ENCODE measurements at regions not wholly inside any gene's neighbourhood (a gene's known extent, or its start where the extent isn't known, plus 50 kb on each side); places are given as distances from the start of the nearest gene placed in this dataset.

- no peak for DNase-seq (ENCODE audit: low read depth in 2 of 2)
Measured at GRCh38 chr21:35321322-35322200, 272.5 kb upstream of the RUNX1 start.

DNA sequence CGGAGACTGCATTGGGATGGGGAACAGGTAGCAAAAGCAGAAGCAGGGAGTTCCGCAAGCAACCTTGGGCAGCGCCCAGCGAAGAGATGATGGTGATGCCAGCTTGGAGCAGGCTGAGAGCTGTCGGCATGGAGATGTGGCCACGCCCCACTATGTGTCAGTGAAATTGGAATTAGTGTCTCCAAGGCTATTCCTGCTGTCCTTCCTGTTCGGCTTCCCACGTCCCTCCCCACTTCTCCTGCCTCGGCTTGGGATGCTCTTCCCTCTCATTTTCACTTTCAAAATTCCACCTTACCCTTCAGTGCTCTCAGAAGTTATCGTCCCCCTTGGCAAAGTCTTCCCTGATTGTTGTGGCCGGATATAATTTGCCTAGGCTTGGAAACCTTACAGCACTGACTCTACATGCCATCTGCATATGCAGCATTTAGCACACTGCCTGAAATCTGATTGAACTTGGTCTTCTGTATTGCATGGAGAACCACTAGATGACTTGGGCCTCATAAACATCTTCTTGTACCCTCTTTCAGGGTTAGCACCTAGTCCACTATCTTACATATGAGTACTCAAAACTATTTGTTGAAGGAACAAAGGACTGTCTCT lies 270.7 kb upstream of the RUNX1 start:
- DNase-seq (ENCODE audit: low read depth in 2 of 2): no peak

DNA sequence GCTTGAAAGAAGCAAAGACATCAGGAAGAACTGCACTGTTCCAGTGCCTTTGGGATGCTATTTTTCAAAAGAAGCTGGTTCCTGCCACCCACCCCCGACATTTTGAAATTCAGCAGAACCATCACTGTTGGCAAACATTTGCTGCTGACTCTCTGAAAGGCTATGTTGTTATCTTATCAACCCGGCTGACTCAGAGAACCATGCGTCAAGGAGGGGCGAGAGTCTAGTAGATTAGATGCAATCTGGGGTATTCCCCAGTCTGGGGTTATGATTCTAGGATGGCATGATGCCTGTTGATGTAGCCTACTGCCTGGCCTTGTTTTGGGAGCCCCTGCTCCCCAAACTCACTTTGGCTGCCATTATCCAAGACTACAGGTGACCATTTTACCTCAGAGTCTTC lies 267.8 kb upstream of the RUNX1 start:
- DNase-seq (ENCODE audit: low read depth in 2 of 2): no peak

GRCh38 chr21:35316456-35316855 lies 267.4 kb upstream of the RUNX1 start:
- DNase-seq (ENCODE audit: low read depth in 2 of 2): no peak

DNA sequence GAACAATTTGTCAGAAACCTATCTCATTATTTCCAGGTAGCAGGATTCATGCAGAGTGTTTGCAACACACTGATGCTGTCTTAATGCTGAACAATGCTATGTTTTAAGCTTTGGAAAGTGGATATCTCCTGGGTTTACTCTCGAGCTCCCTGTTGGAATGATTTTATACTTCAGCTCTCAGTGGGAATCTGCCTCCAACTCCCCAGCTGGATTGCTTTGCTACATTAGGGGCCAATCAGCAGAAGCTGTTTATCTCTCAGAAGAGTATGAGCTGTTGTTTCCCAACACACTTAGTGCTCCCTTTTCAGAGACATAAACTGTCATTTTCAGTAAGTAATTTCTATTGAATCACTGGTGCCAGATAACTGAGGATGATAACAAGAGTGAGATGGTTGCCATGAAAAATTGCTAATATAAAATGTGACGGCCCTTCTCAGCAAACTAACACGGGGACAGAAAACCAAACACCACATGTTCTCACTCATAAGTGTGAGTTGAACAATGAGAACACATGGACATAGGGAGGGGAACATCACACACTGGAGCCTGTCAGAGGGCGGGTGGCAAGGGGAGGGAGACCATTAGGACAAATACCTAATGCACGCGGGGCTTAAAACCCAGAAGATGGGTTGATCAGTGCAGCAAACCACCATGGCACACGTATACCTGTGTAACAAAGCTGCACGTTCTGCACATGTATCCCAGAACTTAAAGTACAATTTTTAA lies 265.9 kb upstream of the RUNX1 start:
- DNase-seq (ENCODE audit: low read depth in 2 of 2): no peak

- DNase-seq (ENCODE audit: low read depth in 2 of 2): no peak
Measured at GRCh38 chr21:35311985-35312384, 262.9 kb upstream of the RUNX1 start.

DNA sequence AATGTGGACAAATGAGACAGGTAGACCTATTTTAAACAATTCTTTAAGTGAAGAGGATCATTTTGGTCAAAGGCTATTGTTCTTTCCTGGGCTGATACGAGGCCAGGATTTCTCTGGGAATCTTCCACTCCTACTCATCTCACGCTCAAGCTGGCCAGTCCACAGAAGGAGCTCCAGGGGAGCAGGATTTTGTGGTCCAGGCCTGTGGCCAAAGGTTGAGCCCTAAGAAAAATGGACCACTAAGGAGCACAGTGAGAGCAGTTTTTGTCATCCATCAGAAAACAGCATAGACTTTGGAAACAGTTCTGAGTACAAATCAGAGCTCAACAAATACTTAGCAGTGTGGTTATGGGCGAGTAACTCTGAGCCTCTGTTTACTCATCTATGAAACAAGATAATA lies 260.2 kb upstream of the RUNX1 start:
- no peak for DNase-seq (ENCODE audit: low read depth in 2 of 2)

GRCh38 chr21:35303085-35303484 lies 254.0 kb upstream of the RUNX1 start:
- peak in 1 of 2 donors; percentile 59 for DNase-seq (ENCODE audit: low read depth in 2 of 2)

DNA sequence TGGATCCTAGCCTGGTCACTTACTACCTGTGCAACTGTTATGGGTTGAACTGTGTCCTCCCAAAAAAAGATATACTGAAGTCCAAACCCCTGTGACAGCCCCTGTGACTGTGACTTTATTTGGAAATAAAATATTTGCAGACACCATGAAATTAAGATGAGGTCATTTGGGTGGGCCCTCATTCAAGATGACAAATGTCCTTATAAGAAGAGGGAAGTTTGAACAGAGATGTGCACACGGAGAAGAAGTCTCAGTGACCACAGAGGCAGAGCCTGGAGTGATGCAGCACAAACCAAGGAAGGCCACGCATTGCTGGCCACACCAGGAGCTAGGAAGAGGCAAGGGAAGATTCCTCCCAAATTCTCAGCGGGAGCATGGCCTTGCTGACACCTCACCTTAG lies 249.7 kb upstream of the RUNX1 start:
- no peak for DNase-seq (ENCODE audit: low read depth in 2 of 2)

DNA sequence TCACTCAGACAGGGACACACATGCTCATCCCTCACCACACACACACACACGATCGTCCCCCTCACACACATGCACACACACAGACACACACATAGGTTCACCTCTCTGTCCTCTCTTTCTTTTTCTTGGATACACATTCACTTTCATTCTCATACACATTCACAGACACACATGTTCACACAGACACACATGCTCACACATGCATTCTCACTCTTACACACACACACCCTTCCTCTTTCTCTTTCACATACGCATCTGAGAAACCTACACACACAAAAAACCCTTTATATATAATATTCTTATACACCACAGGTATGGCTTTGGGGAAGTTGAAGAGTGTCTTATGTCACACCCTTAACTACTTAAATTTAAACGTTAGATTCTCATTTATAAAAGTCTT lies 248.6 kb upstream of the RUNX1 start:
- no peak for DNase-seq (ENCODE audit: low read depth in 2 of 2)

GRCh38 chr21:35294231-35294898 lies 245.3 kb upstream of the RUNX1 start:
- peak in 1 of 2 donors; percentile 3 for DNase-seq (ENCODE audit: low read depth in 2 of 2)

DNA sequence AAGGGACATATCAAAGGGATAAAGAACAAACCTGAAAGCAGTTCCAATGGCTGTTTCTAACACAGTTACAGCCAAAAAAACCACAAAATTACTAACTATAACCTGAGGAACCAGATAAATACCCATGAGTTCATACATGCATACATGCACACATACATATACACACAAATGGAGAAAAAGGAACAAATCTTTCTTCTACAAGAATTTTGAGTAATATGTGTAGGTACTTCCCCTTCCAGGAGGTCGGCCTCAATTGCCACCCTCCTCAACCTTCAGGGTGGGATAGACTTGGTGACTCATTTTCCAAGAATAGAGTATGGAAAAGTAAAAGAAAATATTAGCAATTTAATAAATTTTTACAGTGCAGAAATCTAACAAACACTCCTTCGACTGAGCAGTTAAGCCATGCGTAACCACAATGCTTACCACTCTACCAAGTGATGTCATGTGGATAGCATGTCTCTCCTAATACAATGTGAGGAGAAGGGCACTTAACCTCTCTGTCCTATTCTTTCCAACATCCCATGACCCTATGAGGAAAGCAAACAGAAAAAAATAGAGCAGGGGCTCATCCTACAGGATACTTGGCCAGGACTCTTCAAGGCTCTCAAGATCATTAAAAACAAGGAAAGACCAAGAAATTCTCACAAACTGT lies 243.0 kb upstream of the RUNX1 start:
- no peak for DNase-seq (ENCODE audit: low read depth in 2 of 2)

DNA sequence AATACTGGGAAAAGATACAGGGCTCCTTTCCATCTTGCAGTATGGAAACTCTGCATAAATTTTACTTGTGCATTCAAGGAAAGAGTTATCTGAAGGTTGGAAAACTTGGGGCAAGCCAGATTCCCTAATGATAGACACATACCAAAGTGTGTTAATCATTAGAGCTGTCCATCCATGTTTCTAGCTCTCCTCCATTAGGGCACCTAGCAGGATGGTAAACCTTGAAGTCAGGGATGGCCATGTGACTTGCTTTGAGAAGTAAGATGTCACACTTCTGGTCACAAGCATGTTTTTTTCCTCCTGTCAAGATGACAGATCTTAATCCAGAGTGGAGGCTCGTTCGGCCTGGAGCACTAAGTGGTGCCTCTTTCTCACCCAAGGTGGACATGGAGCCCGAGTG lies 241.9 kb upstream of the RUNX1 start:
- no peak for DNase-seq (ENCODE audit: low read depth in 2 of 2)

GRCh38 chr21:35288238-35288637 lies 239.1 kb upstream of the RUNX1 start:
- DNase-seq (ENCODE audit: low read depth in 2 of 2): no peak

GRCh38 chr21:35284199-35284598 lies 235.1 kb upstream of the RUNX1 start:
- no peak for DNase-seq (ENCODE audit: low read depth in 2 of 2)

DNA sequence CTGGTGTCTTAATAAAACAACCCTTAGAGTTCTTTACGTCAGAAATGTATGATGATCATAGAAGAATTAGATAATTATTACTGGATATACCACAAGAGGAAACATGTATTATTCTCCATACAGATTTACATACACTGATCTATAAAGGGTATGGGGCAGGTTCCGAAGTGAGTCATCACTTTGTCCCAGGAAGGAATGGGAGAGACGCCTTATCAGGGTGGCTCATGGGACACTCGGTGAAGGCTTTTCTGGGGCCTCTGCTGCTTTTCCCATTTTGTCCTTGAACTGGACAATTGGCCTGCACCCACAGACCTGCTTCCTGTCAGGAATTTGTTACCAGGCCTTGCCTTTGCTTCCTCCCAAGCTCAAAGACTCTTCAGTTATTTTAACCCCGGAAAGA lies 233.8 kb upstream of the RUNX1 start:
- no peak for DNase-seq (ENCODE audit: low read depth in 2 of 2)

- DNase-seq (ENCODE audit: low read depth in 2 of 2): peak in 1 of 2 donors; percentile 13
Measured at GRCh38 chr21:35281956-35282355, 232.9 kb upstream of the RUNX1 start.

- DNase-seq (ENCODE audit: low read depth in 2 of 2): no peak
Measured at GRCh38 chr21:35280231-35280630, 231.1 kb upstream of the RUNX1 start.

DNA sequence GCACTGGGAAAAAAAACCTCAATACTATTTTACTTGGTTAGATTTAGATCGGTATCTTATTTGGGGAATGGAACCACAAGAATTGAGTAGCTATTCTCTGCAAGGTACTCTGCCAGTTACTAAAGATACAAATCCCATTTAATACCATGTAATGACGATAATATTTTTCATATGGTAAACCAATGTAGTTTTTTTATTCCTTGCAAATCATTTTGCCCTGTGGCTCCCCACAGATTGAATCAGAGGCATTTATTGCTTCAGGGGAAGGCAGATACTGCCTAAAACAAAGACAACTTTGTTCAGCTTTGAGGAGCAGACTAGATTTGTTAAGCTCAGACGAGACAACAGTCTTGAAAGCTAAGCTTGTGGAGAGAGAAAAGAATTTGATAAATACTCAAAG lies 226.7 kb upstream of the RUNX1 start:
- DNase-seq (ENCODE audit: low read depth in 2 of 2): no peak

- no peak for DNase-seq (ENCODE audit: low read depth in 2 of 2)
Measured at GRCh38 chr21:35274923-35275322, 225.8 kb upstream of the RUNX1 start.

GRCh38 chr21:35274090-35274489 lies 225.0 kb upstream of the RUNX1 start:
- no peak for DNase-seq (ENCODE audit: low read depth in 2 of 2)
